ENCODE measurements at regions not wholly inside any gene's neighbourhood (a gene's known extent, or its start where the extent isn't known, plus 50 kb on each side); places are given as distances from the start of the nearest gene placed in this dataset.
A peak's percentile ranks its signal among the peaks of the same experiment; 100 is the strongest.
"Not testable (repeated sequence)": the region's sequence is repeated elsewhere in the genome, so short reads cannot be mapped to it uniquely, and the experiment has no call there.

GRCh38 chr3:99559196-99559595, 79.2 kb upstream of the COL8A1 start:
- no peaks in the 10 kb centered on the region for H3K4me1 ChIP-seq
- H3K4me3 Mint-ChIP-seq (ENCODE audit: unreplicated experiment) = no peak overlapping the region
- H3K4me1 Mint-ChIP-seq (ENCODE audit: low read depth, unreplicated experiment) = no peaks in the 10 kb centered on the region
- no peaks in the 10 kb centered on the region for H3K27me3 ChIP-seq (replicated peaks; ENCODE audit: control insufficient read depth, insufficient read depth, low read length)
- H3K9me3 Mint-ChIP-seq (ENCODE audit: unreplicated experiment) = no peaks in the 10 kb centered on the region
- intact Hi-C loops (cut with micrococcal nuclease; ENCODE audit: unreplicated experiment) = no loop called here
- no TSS peak for BruUV-seq (replicated peaks)
- H3K36me3 Mint-ChIP-seq (ENCODE audit: insufficient read depth, unreplicated experiment) = no peaks in the 10 kb centered on the region
- H3K27me3 Mint-ChIP-seq (ENCODE audit: insufficient read depth, unreplicated experiment) = peaks cover 5% of the 10 kb centered on the region
- no peak for DNase-seq
- POLR2A ChIA-PET = no interaction called here
- CTCF ChIA-PET = no interaction called here
- TF ChIP-seq, protein P1, sequence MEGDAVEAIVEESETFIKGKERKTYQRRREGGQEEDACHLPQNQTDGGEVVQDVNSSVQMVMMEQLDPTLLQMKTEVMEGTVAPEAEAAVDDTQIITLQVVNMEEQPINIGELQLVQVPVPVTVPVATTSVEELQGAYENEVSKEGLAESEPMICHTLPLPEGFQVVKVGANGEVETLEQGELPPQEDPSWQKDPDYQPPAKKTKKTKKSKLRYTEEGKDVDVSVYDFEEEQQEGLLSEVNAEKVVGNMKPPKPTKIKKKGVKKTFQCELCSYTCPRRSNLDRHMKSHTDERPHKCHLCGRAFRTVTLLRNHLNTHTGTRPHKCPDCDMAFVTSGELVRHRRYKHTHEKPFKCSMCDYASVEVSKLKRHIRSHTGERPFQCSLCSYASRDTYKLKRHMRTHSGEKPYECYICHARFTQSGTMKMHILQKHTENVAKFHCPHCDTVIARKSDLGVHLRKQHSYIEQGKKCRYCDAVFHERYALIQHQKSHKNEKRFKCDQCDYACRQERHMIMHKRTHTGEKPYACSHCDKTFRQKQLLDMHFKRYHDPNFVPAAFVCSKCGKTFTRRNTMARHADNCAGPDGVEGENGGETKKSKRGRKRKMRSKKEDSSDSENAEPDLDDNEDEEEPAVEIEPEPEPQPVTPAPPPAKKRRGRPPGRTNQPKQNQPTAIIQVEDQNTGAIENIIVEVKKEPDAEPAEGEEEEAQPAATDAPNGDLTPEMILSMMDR (IDR thresholded peaks at IDR 0.05; ENCODE audit: insufficient read depth in 1 of 2, low read depth in 1 of 2, low read length in 1 of 2, severe bottlenecking in 1 of 2, unreplicated experiment in 1 of 2) = no peak
- H3K9me3 ChIP-seq = no peaks in the 10 kb centered on the region
- no peak overlapping the region for H3K4me3 ChIP-seq (ENCODE audit: low read depth, low read length)
- H3K27ac Mint-ChIP-seq (ENCODE audit: unreplicated experiment) = no peak overlapping the region
- no peaks in the 10 kb centered on the region for H3K36me3 ChIP-seq (ENCODE audit: control insufficient read depth, insufficient read depth, low read length)

- H3K9me3 ChIP-seq; H3K4me1 ChIP-seq; H3K4me3 Mint-ChIP-seq (ENCODE audit: unreplicated experiment); intact Hi-C loops (cut with micrococcal nuclease; ENCODE audit: unreplicated experiment); H3K4me3 ChIP-seq (ENCODE audit: low read depth, low read length); H3K27me3 Mint-ChIP-seq (ENCODE audit: insufficient read depth, unreplicated experiment); BruUV-seq (replicated peaks); H3K27ac Mint-ChIP-seq (ENCODE audit: unreplicated experiment); H3K36me3 Mint-ChIP-seq (ENCODE audit: insufficient read depth, unreplicated experiment); H3K9me3 Mint-ChIP-seq (ENCODE audit: unreplicated experiment); DNase-seq; H3K27me3 ChIP-seq (replicated peaks; ENCODE audit: control insufficient read depth, insufficient read depth, low read length); H3K36me3 ChIP-seq (ENCODE audit: control insufficient read depth, insufficient read depth, low read length); POLR2A ChIA-PET; H3K4me1 Mint-ChIP-seq (ENCODE audit: low read depth, unreplicated experiment): not testable (repeated sequence)
- CTCF ChIA-PET = interaction anchor here (0.6 kb wide), 1 partner anchor 316 kb away, joined by 3 read pairs; no protein-coding TSS in a partner anchor
These were observed 82.5 kb upstream of the COL8A1 start for GRCh38 chr3:99555885-99556284.

- Histone ChIP-seq H3K27me3 (replicated peaks; ENCODE audit: control insufficient read depth, insufficient read depth, low read length) (no peaks in the 10 kb centered on the region), H3K36me3 (ENCODE audit: control insufficient read depth, insufficient read depth, low read length) (no peaks in the 10 kb centered on the region), H3K4me3 (ENCODE audit: low read depth, low read length) (no peak overlapping the region), H3K9me3 (no peaks in the 10 kb centered on the region), H3K4me1 (no peaks in the 10 kb centered on the region)
- intact Hi-C loops (cut with micrococcal nuclease; ENCODE audit: unreplicated experiment) = no loop called here
- H3K27ac Mint-ChIP-seq (ENCODE audit: unreplicated experiment) = no peak overlapping the region
- peaks cover 6% of the 10 kb centered on the region for H3K27me3 Mint-ChIP-seq (ENCODE audit: insufficient read depth, unreplicated experiment)
- no peaks in the 10 kb centered on the region for H3K36me3 Mint-ChIP-seq (ENCODE audit: insufficient read depth, unreplicated experiment)
- no peaks in the 10 kb centered on the region for H3K4me1 Mint-ChIP-seq (ENCODE audit: low read depth, unreplicated experiment)
- TF ChIP-seq, protein P1 (IDR thresholded peaks at IDR 0.05; ENCODE audit: insufficient read depth in 1 of 2, low read depth in 1 of 2, low read length in 1 of 2, severe bottlenecking in 1 of 2, unreplicated experiment in 1 of 2) = peak in 1 of 2 experiments; percentile 23
- no TSS peak for BruUV-seq (replicated peaks)
- POLR2A ChIA-PET = no interaction called here
- no peak overlapping the region for H3K4me3 Mint-ChIP-seq (ENCODE audit: unreplicated experiment)
- DNase-seq = no peak
- CTCF ChIA-PET = no interaction called here
- H3K9me3 Mint-ChIP-seq (ENCODE audit: unreplicated experiment) = no peaks in the 10 kb centered on the region
These were observed 86.9 kb upstream of the COL8A1 start for GRCh38 chr3:99551520-99551919.

GRCh38 chr3:99549957-99550603, 88.3 kb upstream of the COL8A1 start:
- DNase-seq = no peak
- no TSS peak for BruUV-seq (replicated peaks)
- Histone ChIP-seq H3K4me1 (no peaks in the 10 kb centered on the region), H3K9me3 (no peaks in the 10 kb centered on the region), H3K36me3 (ENCODE audit: control insufficient read depth, insufficient read depth, low read length) (no peaks in the 10 kb centered on the region), H3K27me3 (replicated peaks; ENCODE audit: control insufficient read depth, insufficient read depth, low read length) (no peaks in the 10 kb centered on the region), H3K4me3 (ENCODE audit: low read depth, low read length) (no peak overlapping the region)
- Mint-ChIP-seq H3K27ac (ENCODE audit: unreplicated experiment) (no peak overlapping the region), H3K27me3 (ENCODE audit: insufficient read depth, unreplicated experiment) (peaks cover 6% of the 10 kb centered on the region), H3K9me3 (ENCODE audit: unreplicated experiment) (no peaks in the 10 kb centered on the region), H3K4me1 (ENCODE audit: low read depth, unreplicated experiment) (no peaks in the 10 kb centered on the region), H3K4me3 (ENCODE audit: unreplicated experiment) (no peak overlapping the region), H3K36me3 (ENCODE audit: insufficient read depth, unreplicated experiment) (no peaks in the 10 kb centered on the region)
- POLR2A ChIA-PET = no interaction called here
- intact Hi-C loops (cut with micrococcal nuclease; ENCODE audit: unreplicated experiment) = no loop called here
- CTCF ChIA-PET = no interaction called here
- TF ChIP-seq, protein P1 (IDR thresholded peaks at IDR 0.05; ENCODE audit: insufficient read depth in 1 of 2, low read depth in 1 of 2, low read length in 1 of 2, severe bottlenecking in 1 of 2, unreplicated experiment in 1 of 2) = no peak

Measured in Caco-2 (cell line).